ENCODE measurements at regions not wholly inside any gene's neighbourhood (a gene's known extent, or its start where the extent isn't known, plus 50 kb on each side); places are given as distances from the start of the nearest gene placed in this dataset.

GRCh38 chr17:79434215-79434614, 176.6 kb downstream of the RBFOX3 start:
- Histone ChIP-seq H3K36me3 (ENCODE audit: control insufficient read depth in 2 of 3, insufficient read depth in 3 of 3, low read length in 3 of 3) (no peaks in the 10 kb centered on the region), H3K9me3 (ENCODE audit: control insufficient read depth in 2 of 3, low read length in 3 of 3) (no peaks in the 10 kb centered on the region), H3K4me1 (ENCODE audit: control insufficient read depth in 2 of 2, insufficient read depth in 2 of 2, low read length in 2 of 2) (no peaks in the 10 kb centered on the region), H3K4me3 (ENCODE audit: low read length) (no peak overlapping the region), H3K27me3 (ENCODE audit: control insufficient read depth in 2 of 2, insufficient read depth in 2 of 2, low read length in 2 of 2) (no peaks in the 10 kb centered on the region), H3K27ac (ENCODE audit: low read depth, low read length) (no peak overlapping the region)
- no peak for ATAC-seq
- POLR2A ChIA-PET: no interaction called here
- H3K36me3 Mint-ChIP-seq: no peaks in the 10 kb centered on the region
- DNase-seq: no peak
- H3K27me3 Mint-ChIP-seq: peaks cover 0 to 27% (median 0%) of the 10 kb centered on the region in 5 donors
- H3K9me3 Mint-ChIP-seq: peaks cover 0 to 4% (median 0%) of the 10 kb centered on the region in 11 donors
- H3K4me1 Mint-ChIP-seq: no peaks in the 10 kb centered on the region
- no peak overlapping the region for H3K27ac Mint-ChIP-seq
- intact Hi-C loops (cut with micrococcal nuclease): no loop called here
- no peak overlapping the region for H3K4me3 Mint-ChIP-seq
- CTCF ChIA-PET: no interaction called here

- H3K4me1 Mint-ChIP-seq: no peaks in the 10 kb centered on the region
- no peaks in the 10 kb centered on the region for H3K36me3 ChIP-seq (ENCODE audit: control insufficient read depth in 2 of 3, insufficient read depth in 3 of 3, low read length in 3 of 3)
- CTCF ChIA-PET: no interaction called here
- no peaks in the 10 kb centered on the region for H3K9me3 ChIP-seq (ENCODE audit: control insufficient read depth in 2 of 3, low read length in 3 of 3)
- H3K4me1 ChIP-seq (ENCODE audit: control insufficient read depth in 2 of 2, insufficient read depth in 2 of 2, low read length in 2 of 2): no peaks in the 10 kb centered on the region
- DNase-seq (no peak), ATAC-seq (no peak)
- POLR2A ChIA-PET: no interaction called here
- H3K27me3 Mint-ChIP-seq: peaks cover 0 to 24% (median 0%) of the 10 kb centered on the region in 5 donors
- no peak overlapping the region for H3K27ac Mint-ChIP-seq
- no peak overlapping the region for H3K27ac ChIP-seq (ENCODE audit: low read depth, low read length)
- H3K36me3 Mint-ChIP-seq: no peaks in the 10 kb centered on the region
- H3K27me3 ChIP-seq (ENCODE audit: control insufficient read depth in 2 of 2, insufficient read depth in 2 of 2, low read length in 2 of 2): no peaks in the 10 kb centered on the region
- H3K4me3 ChIP-seq (ENCODE audit: low read length): no peak overlapping the region
- H3K9me3 Mint-ChIP-seq: peaks cover 0 to 4% (median 0%) of the 10 kb centered on the region in 11 donors
- intact Hi-C loops (cut with micrococcal nuclease): no loop called here
- H3K4me3 Mint-ChIP-seq: no peak overlapping the region
Observed at GRCh38 chr17:79433379-79433778, 177.5 kb downstream of the RBFOX3 start.

GRCh38 chr17:79431175-79431574, 179.7 kb downstream of the RBFOX3 start:
- H3K4me3 ChIP-seq (ENCODE audit: low read length): no peak overlapping the region
- no peaks in the 10 kb centered on the region for H3K36me3 ChIP-seq (ENCODE audit: control insufficient read depth in 2 of 3, insufficient read depth in 3 of 3, low read length in 3 of 3)
- Mint-ChIP-seq H3K36me3 (no peaks in the 10 kb centered on the region), H3K4me1 (no peaks in the 10 kb centered on the region), H3K27ac (no peak overlapping the region), H3K4me3 (no peak overlapping the region), H3K9me3 (peaks cover 0 to 4% (median 0%) of the 10 kb centered on the region in 11 donors), H3K27me3 (peaks cover 0 to 18% (median 3%) of the 10 kb centered on the region in 5 donors)
- H3K27me3 ChIP-seq (ENCODE audit: control insufficient read depth in 2 of 2, insufficient read depth in 2 of 2, low read length in 2 of 2): no peaks in the 10 kb centered on the region
- H3K4me1 ChIP-seq (ENCODE audit: control insufficient read depth in 2 of 2, insufficient read depth in 2 of 2, low read length in 2 of 2): no peaks in the 10 kb centered on the region
- H3K27ac ChIP-seq (ENCODE audit: low read depth, low read length): no peak overlapping the region
- DNase-seq (no peak), ATAC-seq (no peak)
- H3K9me3 ChIP-seq (ENCODE audit: control insufficient read depth in 2 of 3, low read length in 3 of 3): no peaks in the 10 kb centered on the region
- ChIA-PET CTCF (no interaction called here), POLR2A (no interaction called here)
- intact Hi-C loops (cut with micrococcal nuclease): no loop called here

- Histone ChIP-seq H3K4me3 (ENCODE audit: low read length) (no peak overlapping the region), H3K4me1 (ENCODE audit: control insufficient read depth in 2 of 2, insufficient read depth in 2 of 2, low read length in 2 of 2) (no peaks in the 10 kb centered on the region), H3K9me3 (ENCODE audit: control insufficient read depth in 2 of 3, low read length in 3 of 3) (no peaks in the 10 kb centered on the region), H3K27ac (ENCODE audit: low read depth, low read length) (no peak overlapping the region), H3K27me3 (ENCODE audit: control insufficient read depth in 2 of 2, insufficient read depth in 2 of 2, low read length in 2 of 2) (no peaks in the 10 kb centered on the region), H3K36me3 (ENCODE audit: control insufficient read depth in 2 of 3, insufficient read depth in 3 of 3, low read length in 3 of 3) (no peaks in the 10 kb centered on the region)
- Mint-ChIP-seq H3K4me1 (no peaks in the 10 kb centered on the region), H3K4me3 (no peak overlapping the region), H3K9me3 (peaks cover 0 to 4% (median 0%) of the 10 kb centered on the region in 11 donors), H3K27ac (no peak overlapping the region), H3K36me3 (no peaks in the 10 kb centered on the region), H3K27me3 (peaks cover 0 to 20% (median 11%) of the 10 kb centered on the region in 5 donors)
- intact Hi-C loops (cut with micrococcal nuclease): no loop called here
- DNase-seq (no peak), ATAC-seq (no peak)
- ChIA-PET POLR2A (no interaction called here), CTCF (no interaction called here)
Observed at GRCh38 chr17:79429864-79430494, 180.9 kb downstream of the RBFOX3 start.

GRCh38 chr17:79428988-79429387, 181.9 kb downstream of the RBFOX3 start:
- no peak overlapping the region for H3K27ac Mint-ChIP-seq
- Histone ChIP-seq H3K27ac (ENCODE audit: low read depth, low read length) (no peak overlapping the region), H3K9me3 (ENCODE audit: control insufficient read depth in 2 of 3, low read length in 3 of 3) (no peaks in the 10 kb centered on the region), H3K36me3 (ENCODE audit: control insufficient read depth in 2 of 3, insufficient read depth in 3 of 3, low read length in 3 of 3) (no peaks in the 10 kb centered on the region), H3K4me3 (ENCODE audit: low read length) (no peak overlapping the region), H3K4me1 (ENCODE audit: control insufficient read depth in 2 of 2, insufficient read depth in 2 of 2, low read length in 2 of 2) (no peaks in the 10 kb centered on the region), H3K27me3 (ENCODE audit: control insufficient read depth in 2 of 2, insufficient read depth in 2 of 2, low read length in 2 of 2) (no peaks in the 10 kb centered on the region)
- ChIA-PET POLR2A (no interaction called here), CTCF (interaction anchor here (0.6 kb wide), 1 partner anchor 396 kb away, joined by 5 read pairs; no protein-coding TSS in a partner anchor)
- DNase-seq: no peak
- no peak overlapping the region for H3K4me3 Mint-ChIP-seq
- H3K9me3 Mint-ChIP-seq: peaks cover 0 to 4% (median 0%) of the 10 kb centered on the region in 11 donors
- H3K36me3 Mint-ChIP-seq: no peaks in the 10 kb centered on the region
- intact Hi-C loops (cut with micrococcal nuclease): no loop called here
- H3K4me1 Mint-ChIP-seq: no peaks in the 10 kb centered on the region
- no peak for ATAC-seq
- H3K27me3 Mint-ChIP-seq: peaks cover 0 to 20% (median 11%) of the 10 kb centered on the region in 5 donors

- Histone ChIP-seq H3K27me3 (ENCODE audit: control insufficient read depth in 2 of 2, insufficient read depth in 2 of 2, low read length in 2 of 2) (no peaks in the 10 kb centered on the region), H3K4me3 (ENCODE audit: low read length) (no peak overlapping the region), H3K36me3 (ENCODE audit: control insufficient read depth in 2 of 3, insufficient read depth in 3 of 3, low read length in 3 of 3) (no peaks in the 10 kb centered on the region), H3K4me1 (ENCODE audit: control insufficient read depth in 2 of 2, insufficient read depth in 2 of 2, low read length in 2 of 2) (no peaks in the 10 kb centered on the region), H3K9me3 (ENCODE audit: control insufficient read depth in 2 of 3, low read length in 3 of 3) (no peaks in the 10 kb centered on the region), H3K27ac (ENCODE audit: low read depth, low read length) (no peak overlapping the region)
- Mint-ChIP-seq H3K4me3 (no peak overlapping the region), H3K27me3 (peaks cover 0 to 17% (median 14%) of the 10 kb centered on the region in 5 donors), H3K36me3 (no peaks in the 10 kb centered on the region), H3K9me3 (peaks cover 0 to 2% (median 0%) of the 10 kb centered on the region in 11 donors), H3K27ac (no peak overlapping the region), H3K4me1 (no peaks in the 10 kb centered on the region)
- no peak for DNase-seq
- POLR2A ChIA-PET: no interaction called here
- no peak for ATAC-seq
- intact Hi-C loops (cut with micrococcal nuclease): no loop called here
- CTCF ChIA-PET: no interaction called here
Observed at GRCh38 chr17:79427621-79428539, 183.0 kb downstream of the RBFOX3 start.

Data from naive thymus-derived CD4-positive, alpha-beta T cell (primary cell).